Embryonic facial prominence (tissue), 1 donor: ENCODE measurements at regions not wholly inside any gene's neighbourhood (a gene's known extent, or its start where the extent isn't known, plus 50 kb on each side); places are given as distances from the start of the nearest gene placed in this dataset.
"Not testable (repeated sequence)": the region's sequence is repeated elsewhere in the genome, so short reads cannot be mapped to it uniquely, and the experiment has no call there.

Experiments
- DNase-seq: peaks from one replicate; pipeline ENCODE4 v3.0.0-alpha.2; 2016; ENCODE audit errors: extremely low spot score

GRCh38 chr4:100906973-100907372, 389.2 kb upstream of the EMCN start:
- no peak for DNase-seq

GRCh38 chr4:100900945-100901344, 383.1 kb upstream of the EMCN start:
- not testable (repeated sequence) for DNase-seq

DNA sequence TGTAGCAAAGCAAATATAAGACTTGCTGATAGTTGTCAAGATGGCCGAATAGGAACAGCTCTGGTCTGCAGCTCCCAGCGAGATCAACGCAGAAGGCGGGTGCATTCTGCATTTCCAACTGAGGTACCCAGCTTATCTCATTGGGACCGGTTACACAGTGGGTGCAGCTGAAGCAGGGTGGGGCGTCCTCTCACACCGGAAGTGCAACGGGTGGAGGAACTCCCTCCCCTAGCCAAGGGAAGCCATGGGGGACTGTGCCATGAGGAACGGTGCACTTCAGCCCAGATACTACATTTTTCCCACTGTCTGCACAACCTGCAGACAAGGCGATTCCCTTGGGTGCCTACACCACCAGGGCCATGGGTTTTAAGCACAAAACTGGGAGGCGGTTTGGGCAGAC, 382.3 kb upstream of the EMCN start:
- DNase-seq = no peak

GRCh38 chr4:100898844-100899243, 381.0 kb upstream of the EMCN start:
- DNase-seq = no peak

GRCh38 chr4:100895556-100896197, 377.9 kb upstream of the EMCN start:
- DNase-seq = no peak

- DNase-seq = no peak
Measured at GRCh38 chr4:100894339-100894870, 376.6 kb upstream of the EMCN start.

DNA sequence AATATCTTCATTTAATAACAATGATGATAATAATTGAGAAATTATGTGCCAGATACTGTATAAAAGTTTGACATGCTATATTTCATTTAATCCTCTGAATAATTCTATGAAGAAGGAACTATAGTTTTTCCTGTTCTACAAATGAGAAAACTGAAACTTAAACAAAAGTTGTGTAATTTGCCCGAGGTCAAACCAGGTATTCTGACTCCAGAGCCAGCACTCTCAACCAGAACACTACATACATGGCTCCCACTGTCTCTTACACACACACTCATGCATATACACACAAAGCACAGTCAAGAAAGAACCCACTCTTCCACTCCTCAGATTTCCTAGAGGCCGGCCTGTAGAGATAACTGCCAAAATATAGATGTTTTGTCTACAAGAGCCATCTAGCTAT, 374.0 kb upstream of the EMCN start:
- no peak for DNase-seq

- no peak for DNase-seq
Measured at GRCh38 chr4:100889898-100890297, 372.1 kb upstream of the EMCN start.

DNA sequence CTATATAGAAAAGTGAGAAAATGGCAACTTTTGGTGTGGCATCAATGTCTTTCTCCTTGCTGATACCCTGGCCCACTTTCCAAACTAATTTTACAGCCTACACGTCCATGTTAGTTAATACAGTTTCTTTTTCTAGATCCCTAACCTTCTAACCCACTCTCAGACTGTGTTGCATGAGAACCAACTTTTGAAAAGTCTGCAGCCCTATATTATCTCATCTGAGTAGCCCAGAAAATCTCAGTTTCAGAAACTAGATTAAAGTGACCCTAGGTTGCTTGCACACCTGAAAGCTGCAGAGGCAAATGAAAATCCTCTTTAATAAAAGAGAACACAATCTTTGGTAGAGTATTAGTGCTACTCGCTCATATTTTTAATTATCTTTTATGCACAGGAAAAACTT, 371.6 kb upstream of the EMCN start:
- no peak for DNase-seq

DNA sequence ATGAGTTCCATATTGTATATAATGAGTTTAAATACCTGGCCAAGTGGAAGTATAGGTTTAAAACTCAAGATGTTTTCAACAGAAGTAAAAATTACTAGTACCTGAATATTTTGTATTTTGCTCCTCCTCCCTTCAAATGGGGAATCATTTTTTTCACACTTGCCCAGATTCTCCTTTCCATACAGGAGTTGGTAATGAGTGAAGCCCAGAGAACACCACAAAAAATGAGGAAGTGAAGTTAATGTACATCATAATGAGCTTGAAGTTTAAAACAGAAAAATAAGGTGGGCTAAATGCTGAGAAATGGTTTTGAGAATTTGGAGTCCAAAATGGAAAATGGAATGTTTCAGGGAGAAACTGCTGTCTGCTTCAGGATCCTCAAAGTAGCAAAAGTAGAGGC, 364.8 kb upstream of the EMCN start:
- no peak for DNase-seq

GRCh38 chr4:100881283-100881682, 363.5 kb upstream of the EMCN start:
- DNase-seq = no peak

DNA sequence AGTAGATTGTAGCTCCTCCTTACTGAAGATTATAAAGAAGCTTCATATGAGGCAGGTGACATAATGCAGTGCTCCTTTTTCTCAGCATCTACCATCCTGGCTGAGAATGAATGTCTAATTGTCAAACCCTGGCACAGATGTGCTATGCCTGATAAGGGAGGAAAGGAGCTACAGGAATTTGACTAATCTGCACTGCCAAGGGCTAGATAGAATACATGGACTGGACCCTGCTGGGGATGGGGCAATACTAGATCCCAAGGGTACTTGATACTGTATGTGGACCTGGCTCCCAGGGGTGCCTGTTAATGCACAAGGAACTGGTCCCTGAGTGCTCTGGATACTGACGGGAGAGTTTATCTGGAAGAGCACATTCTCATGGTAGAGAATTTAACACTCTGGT, 362.2 kb upstream of the EMCN start:
- DNase-seq = no peak

DNA sequence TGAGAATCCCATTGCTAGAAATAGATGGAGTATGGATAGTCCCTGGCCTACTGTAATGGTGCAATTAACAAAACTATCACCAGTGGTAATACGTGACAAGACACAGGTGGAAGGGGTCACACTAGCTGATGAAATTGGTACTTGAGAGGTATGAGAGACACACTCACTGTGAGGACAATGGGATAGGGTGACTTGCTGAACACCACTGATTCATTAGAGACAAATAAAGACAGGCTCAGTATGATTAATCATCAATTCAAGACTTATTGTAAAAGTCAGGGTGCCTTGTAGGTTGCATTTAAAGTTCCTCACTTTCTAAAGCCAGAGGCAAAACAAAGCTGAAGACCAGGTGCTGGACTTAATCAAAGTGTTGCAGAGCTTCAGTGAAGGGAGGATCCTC, 361.6 kb upstream of the EMCN start:
- no peak for DNase-seq

GRCh38 chr4:100876546-100876945, 358.7 kb upstream of the EMCN start:
- no peak for DNase-seq

GRCh38 chr4:100875296-100876068, 357.7 kb upstream of the EMCN start:
- no peak for DNase-seq

GRCh38 chr4:100872811-100873210, 355.0 kb upstream of the EMCN start:
- no peak for DNase-seq

DNA sequence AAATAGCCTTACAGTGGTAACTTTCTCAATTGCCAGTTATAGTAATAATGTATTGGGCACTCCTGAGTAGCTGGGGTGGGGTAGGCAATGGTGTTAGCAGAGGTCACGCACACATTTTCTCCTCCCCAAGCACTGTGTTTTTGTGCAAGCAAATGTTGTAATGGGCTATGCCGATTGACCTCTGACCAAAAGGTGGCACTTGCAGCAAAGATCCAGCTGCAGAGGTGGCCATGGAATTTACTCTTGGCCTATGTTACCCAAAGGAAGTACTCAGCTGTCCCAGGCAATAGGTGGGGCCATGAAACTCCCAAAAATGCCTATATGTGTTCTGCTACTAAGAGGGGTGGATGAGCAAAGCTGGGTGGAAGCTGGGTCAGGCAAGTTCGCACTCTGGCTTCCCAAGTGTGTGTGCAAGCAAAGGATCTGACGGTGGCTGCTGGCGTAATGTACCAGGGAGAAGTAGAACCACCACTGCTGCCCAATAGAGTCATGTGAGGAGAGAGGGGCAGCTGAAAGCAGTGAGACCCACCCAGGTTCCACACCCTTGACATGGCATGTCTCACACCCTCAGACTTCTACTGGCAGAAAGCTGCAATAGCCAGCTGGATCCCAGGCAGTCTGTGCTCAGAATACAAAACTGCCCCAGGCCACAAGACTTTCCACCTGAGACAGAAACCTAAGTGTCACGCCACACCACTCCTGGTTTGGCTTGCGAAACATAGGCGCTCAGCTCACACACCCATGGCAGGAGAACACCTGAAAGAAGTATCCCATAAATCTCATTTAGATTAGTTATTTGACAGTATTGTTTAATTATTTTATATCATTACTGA, 353.3 kb upstream of the EMCN start:
- DNase-seq = no peak

DNA sequence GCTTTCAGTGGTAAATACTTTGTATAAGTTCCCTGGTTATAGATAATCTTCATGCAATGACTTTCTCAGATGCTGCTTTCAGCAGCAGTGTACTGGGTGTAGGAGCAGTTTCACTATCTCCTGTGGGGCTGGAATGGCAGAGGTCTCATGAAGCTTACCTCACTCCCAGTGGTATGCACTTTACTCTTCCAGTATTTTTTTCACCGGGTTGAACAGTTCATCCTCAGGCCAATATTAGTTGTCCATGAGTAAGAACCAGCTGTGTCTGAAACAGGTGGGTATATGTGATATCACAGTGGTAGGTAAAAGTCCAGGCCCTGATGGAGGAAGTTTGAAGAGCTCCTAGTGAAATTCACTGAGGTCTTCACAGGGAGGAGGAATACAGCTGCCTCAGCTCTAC, 351.5 kb upstream of the EMCN start:
- no peak for DNase-seq

- not testable (repeated sequence) for DNase-seq
Measured at GRCh38 chr4:100868281-100868680, 350.5 kb upstream of the EMCN start.

- no peak for DNase-seq
Measured at GRCh38 chr4:100852326-100852725, 334.5 kb upstream of the EMCN start.

DNA sequence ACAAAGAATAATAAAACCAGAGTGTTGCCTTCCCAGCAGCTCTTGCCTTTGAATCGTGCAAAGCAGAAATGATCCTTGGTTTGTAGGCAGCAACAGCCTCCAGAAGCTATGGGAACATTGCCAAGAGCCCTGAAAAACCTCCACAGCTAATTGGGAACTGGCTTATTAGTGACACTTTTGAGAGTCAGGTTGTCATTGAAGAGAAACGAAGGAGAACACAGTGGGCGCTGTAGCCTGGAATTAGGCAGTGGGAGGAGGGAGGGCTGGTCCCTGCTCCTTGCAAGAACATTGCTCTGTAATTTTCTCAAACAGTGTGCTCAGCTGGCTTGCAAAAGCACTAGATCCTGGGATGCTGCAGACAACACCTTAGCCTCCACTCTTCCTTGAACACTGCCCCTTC, 331.5 kb upstream of the EMCN start:
- no peak for DNase-seq

DNA sequence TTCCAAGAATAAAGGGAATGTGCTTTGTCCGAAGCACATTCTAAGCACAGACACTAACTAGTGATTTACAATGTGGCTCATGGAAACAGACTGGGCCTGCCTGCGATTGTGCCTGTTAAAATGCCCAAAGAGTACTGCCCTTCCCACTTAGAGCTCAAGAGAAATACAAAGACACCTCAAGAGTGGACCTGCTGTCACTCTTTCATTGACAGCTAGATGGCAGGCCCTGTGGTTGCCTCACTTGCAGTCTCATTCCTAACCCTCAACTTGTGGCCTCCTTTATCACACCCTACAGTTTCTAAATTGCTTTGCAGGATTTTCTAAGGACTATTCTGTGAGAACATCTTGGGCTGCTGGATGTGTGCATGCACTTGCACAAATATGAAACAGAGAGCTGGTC, 331.0 kb upstream of the EMCN start:
- DNase-seq = no peak
